SKM-1 treated with dmso at 0.1 percent for 144 hours (cell line): ENCODE measurements at regions not wholly inside any gene's neighbourhood (a gene's known extent, or its start where the extent isn't known, plus 50 kb on each side); places are given as distances from the start of the nearest gene placed in this dataset.
"Not testable (repeated sequence)": the region's sequence is repeated elsewhere in the genome, so short reads cannot be mapped to it uniquely, and the experiment has no call there.

Experiments used
- DNase-seq: peaks from one replicate; lab custom pipeline; 2025; ENCODE audit not compliant: unreplicated experiment; lab: John Stamatoyannopoulos, UW

GRCh38 chr15:95169541-95170459, 938.4 kb downstream of the MCTP2 start:
- DNase-seq = no peak

DNA sequence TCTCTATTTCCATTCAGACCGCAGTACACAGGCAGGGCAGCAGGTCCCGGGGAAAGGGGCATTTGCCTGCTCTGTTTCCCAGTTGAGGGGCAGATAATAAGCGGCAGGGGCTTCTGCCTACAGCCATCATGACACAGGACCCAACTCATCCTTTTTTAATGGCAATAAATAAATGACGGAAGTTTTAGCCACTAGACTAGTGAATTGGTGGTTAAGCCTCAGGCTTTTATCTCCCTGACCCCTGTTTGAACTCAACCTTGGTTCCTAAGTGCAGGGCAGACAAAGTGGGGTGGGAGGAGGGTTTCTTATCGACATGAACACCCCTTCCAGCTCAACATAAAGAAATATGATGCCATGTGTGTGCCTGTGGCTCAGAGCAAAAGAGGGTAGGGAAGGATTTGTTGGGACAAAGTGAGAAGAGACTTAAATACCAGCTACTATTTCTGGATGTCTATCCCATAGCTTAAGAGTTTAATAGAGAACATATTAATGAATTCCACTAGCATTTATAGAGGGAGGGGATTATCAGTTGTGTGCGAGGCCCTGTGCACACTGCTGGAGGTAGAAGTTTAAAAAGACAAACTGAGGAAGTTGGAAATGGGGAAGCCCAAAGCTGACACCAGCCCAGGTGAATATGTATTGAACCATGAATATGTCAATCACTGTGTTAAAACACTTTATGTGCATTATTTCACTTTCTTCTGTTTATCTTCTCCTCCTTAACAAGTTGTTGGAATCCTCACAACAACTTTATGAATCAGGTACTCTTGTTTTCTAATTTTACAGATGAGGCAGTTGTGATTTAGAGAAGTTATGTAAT, 939.4 kb downstream of the MCTP2 start:
- DNase-seq = no peak

- no peak for DNase-seq
These were observed 940.2 kb downstream of the MCTP2 start for GRCh38 chr15:95171564-95171963.

GRCh38 chr15:95174301-95175259, 943.2 kb downstream of the MCTP2 start:
- DNase-seq = no peak

DNA sequence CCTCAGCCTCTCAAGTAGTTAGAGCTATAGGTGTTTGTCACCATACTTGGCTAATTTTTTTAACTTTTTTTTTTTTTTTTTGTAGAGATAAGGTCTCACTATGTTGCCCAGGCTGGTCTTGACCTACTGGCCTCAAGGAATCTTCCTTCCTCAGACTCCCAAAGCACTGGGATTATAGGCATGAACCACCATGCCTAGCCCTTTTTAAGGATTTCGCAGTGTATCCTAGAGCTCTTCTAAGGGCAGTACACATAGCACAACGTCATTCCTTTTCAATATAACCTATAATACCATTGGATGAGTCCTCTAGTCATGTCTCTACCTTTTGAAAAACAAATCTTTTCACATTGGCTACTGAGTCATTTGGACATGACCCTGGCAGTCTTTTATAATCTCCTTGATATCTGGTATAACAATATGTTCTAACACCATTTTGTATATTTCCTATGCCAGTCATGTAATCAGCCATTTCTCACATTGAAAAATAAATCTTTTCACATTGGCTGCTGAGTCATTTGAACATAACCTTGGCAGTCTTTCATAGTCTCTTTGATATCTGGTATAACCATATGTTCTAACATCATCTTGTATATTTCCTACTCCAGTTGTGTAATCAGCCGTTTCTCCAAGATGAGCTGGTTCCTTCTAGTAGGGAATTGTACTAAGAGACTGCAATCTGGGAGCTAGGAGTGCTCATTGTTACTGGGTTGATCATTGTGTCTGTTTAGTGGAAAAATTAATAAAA, 944.7 kb downstream of the MCTP2 start:
- no peak for DNase-seq

DNA sequence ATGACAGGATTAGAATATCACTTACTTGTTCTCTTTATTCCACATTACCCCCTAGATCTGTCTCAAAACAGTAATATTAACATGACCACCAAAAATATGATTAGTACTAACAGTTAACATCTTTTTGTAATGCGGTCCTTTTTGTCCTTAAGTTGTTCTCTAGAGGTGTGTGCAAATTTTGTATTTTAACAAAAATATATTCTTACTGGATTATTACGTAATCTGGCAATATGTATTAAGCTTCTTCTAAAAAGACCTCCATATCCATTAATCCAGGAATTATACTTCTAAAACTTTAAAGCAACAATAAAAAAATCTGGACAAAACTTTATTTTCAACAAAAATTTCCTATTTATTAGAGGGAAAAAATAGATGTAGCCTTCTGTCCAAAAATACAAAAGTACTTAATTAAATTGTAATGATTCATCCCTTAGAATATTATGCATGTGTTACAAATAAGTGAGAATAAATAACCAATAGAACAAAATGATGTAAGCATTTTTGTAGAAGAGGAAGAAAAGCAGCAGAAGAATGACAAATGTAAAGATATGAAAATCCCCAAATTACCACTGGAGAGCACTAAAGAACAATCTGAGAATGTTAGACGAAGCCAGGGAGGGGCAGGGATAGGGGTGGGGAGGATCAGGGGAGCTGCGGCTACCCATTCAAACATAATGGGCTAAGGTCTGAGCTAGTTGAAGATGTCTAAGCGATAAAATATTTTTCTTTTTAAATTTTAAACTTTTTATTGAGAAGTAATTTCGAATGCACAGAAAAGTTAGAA, 945.6 kb downstream of the MCTP2 start:
- DNase-seq = no peak

DNA sequence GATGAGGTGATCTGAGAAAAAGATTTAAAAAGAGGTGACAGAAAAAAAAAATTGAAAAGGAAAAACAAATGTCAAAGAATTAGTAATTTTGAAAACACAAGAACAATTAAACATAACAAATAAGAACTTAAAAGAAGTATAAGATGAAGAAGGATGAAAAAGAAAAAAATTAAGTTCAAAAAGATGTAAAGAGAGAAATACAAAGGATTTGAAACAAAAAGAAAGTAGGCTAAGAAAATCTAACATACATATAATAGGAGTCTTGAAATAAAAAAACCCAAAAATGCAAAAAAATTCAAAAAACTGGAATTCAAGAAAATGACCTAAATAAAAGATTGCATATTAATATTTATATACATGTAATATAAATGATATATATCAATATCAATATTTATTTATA, 949.2 kb downstream of the MCTP2 start:
- DNase-seq = no peak

- no peak for DNase-seq
These were observed 950.7 kb downstream of the MCTP2 start for GRCh38 chr15:95182091-95182490.

GRCh38 chr15:95192923-95193322, 961.6 kb downstream of the MCTP2 start:
- no peak for DNase-seq

- no peak for DNase-seq
These were observed 963.4 kb downstream of the MCTP2 start for GRCh38 chr15:95194746-95195145.

DNA sequence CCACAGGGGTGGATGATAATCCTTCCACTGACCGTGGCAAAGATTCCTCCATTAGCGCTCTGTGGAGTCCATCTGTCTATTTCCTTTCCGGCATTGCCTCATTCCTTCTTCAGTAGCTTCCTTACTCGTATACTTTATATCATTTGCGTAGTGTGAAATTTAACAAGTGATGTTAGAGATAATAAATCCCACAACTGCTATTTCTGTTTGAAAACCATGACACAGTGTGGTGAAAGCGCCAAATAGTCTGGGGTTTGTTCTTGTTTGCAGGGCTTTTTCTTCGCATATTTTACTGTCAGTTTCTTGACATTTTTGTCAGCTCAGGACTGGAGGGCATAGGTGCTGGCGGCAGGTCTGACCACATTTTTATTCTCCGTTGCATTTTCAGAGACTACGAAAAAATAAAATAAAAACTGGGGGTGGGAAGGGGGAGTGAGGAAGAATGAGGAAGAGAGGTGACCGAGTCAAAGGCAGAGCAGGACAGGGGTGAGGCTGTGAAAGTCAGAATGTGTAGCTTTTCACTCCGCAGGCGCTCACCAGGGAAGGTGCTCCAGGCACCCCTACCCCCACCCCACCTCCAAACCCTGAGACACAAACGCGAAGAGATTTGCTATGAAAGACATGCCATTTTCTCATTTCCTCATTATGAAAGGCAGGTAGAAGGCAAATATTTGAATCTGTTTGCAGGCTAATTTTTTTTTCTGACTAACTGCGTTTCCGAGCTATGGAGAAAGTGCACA, 965.0 kb downstream of the MCTP2 start:
- no peak for DNase-seq

DNA sequence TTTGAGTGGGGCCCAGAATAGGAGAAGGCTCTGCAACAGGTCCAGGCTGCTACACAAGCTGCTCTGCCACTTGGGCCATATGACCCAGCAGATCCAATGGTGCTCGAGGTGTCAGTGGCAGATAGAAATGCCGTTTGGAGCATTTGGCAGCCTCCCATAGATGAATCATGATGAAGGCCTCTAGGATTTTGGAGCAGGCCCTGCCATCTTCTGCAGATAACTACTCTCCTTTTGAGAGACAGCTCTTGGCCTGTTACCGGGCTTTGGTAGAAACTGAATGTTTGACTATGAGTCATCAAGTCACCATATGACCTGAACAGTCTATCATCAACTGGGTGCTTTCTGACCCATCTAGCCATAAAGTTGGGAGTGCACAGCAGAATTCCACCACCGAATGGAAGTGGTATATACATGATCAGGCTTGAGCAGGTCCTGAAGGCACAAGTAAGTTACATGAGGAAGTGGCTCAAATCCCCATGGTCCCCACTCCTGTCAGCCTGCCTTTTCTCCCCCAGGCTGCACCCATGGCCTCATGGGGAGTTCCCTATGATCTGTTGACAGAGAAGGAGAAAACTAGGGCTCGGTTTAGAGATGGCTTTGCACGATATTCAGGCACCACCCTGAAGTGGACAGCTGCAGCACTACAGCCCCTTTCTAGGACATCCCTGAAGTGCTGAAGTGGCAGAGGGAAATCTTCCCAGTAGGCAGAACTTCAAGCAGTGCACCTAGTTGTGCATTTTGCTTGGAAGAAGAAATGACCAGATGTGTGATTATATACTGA, 971.4 kb downstream of the MCTP2 start:
- no peak for DNase-seq

DNA sequence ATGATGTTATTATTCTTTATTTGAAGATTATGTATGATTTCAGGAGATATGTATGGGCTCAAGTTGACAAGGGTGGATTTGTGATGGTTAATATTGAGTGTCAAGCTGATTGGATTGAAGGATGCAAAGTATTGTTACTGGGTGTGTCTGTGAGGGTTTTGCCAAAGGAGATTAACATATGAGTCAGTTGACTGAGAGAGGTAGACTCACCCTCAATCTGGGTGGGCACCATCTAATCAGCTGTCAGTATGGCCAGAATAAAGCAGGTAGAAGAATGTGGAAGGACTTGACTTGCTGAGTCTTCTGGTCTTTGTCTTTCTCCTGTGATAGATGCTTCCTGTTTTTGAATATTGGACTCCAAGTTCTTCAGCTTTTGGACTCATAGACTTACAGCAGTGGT, 973.7 kb downstream of the MCTP2 start:
- no peak for DNase-seq

DNA sequence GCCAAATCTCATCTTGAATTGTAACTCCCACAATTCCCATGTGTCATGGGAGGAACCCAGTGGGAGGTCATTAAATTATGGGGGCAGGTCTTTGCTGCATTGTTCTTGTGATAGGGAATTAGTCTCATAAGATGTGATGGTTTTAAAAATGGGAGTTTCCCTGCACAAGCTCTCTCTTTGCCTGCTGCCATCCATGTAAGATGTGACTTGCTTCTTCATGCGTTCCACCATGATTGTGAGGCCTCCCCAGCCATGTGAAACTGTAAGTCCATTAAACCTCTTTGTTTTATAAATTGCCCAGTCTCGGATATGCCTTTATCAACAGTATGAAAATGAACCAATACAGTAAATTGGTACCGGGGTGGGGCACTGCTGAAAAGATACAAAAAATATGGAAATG, 974.5 kb downstream of the MCTP2 start:
- DNase-seq = not testable (repeated sequence)

DNA sequence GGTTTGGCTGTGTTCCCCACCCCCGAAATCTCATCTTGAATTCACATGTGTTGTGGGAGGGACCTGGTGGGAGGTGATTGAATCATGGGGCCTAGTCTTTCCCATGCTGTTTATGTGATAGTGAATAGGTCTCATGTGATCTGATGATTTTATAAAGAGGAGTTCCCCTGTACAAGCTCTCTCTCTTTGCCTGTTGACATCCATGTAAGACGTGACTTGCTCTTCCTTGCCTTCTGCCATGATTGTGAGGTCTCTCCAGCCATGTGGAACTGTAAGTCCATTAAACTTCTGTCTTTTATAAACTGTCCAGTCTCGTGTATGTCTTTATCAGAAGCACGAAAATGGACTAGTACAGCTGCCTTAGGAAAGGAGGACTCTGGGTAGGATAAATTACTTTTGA, 976.7 kb downstream of the MCTP2 start:
- no peak for DNase-seq

- DNase-seq = no peak
These were observed 977.6 kb downstream of the MCTP2 start for GRCh38 chr15:95208988-95209387.

DNA sequence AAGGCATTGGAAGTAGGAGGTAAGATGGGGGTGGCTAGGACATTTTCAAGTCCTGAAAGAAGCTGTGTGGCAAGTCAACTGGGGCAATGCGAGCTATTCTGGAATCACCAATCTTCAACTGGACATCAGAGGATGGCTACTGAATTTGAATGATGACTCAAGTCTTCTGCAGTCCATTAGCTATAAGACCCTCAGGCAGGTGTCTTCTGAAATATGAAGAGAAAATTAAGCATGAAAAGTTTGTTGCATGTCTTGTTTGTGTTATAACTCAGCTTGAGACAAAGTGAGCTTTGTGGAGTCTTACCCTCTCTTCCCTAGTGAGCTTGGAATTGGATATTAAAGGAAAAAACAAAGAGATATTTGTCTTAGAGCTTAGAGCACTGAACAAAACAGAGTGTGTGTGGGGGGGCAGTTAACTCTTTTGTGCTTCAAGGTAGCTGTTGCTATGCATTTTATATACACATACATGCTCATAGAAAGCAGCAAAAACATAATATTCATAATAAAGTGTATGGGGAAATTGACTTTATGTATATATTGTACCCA, 979.1 kb downstream of the MCTP2 start:
- no peak for DNase-seq

DNA sequence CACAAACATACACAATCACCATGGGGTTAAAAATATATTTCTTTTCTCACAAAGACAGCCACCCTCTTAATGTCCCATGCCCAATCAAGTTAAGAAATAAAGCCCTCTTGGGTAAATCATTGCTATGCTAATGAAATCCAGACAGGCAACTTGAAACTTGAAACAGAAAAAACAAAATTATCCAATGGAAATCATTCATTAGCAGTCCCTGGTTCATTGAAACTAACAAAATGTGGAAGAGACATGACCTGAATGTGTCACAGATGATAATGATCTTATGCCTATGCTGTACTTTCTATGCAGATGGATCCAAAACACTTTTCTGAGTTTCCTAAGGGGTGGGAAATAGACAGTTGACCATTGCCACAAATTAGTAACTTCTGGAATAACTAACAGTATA, 983.7 kb downstream of the MCTP2 start:
- no peak for DNase-seq
